Adrenal gland (tissue), 9 donors: ENCODE measurements at regions not wholly inside any gene's neighbourhood (a gene's known extent, or its start where the extent isn't known, plus 50 kb on each side); places are given as distances from the start of the nearest gene placed in this dataset.

Experiments used
- DNase-seq, 7 donors: peaks; one replicate each; pipeline ENCODE4 v3.0.0-alpha.2; 2019 to 2020
- H3K27ac ChIP-seq, 5 donors: fragments of 200-600 bp; sonication (generic) in 4 of 5; 1 replicate in 3 of 5; 2 replicates in 2 of 5; pipeline versions ENCODE4 v1.5.1 to v1.8.0; 2016 to 2020; ENCODE audit warnings: mild to moderate bottlenecking in 1 of 5
- H3K27me3 ChIP-seq: fragments of 200-600 bp; 2 replicates; pipeline ENCODE4 v1.8.0; 2021
- H3K36me3 ChIP-seq, 2 donors: fragments of 200-600 bp; replicated peaks in 1 of 2; 1 replicate in 1 of 2; 2 replicates in 1 of 2; pipeline versions ENCODE4 v1.5.1 to v1.8.0; 2018 to 2022
- H3K4me1 ChIP-seq, 2 donors: fragments of 200-600 bp; replicated peaks in 1 of 2; 1 replicate in 1 of 2; 2 replicates in 1 of 2; pipeline versions ENCODE4 v1.5.1 to v1.8.0; 2018 to 2021
- H3K4me3 ChIP-seq, 4 donors: fragments of 200-600 bp; sonication (generic) in 3 of 4; one replicate each; pipeline ENCODE4 v1.5.1; 2016 to 2018
- H3K9me3 ChIP-seq, 3 donors: fragments of 200-600 bp; sonication (generic) in 1 of 3; replicated peaks in 1 of 3; 1 replicate in 2 of 3; 2 replicates in 1 of 3; pipeline versions ENCODE4 v1.5.1 to v1.8.0; 2016 to 2021
- POLR2A ChIP-seq, 2 donors: fragments of 450-650 bp; IDR thresholded peaks; one replicate each; pipeline ENCODE4 v1.6.1; 2017; ENCODE audit warnings: antibody characterized with exemption in 2 of 2, mild to moderate bottlenecking in 2 of 2, moderate library complexity in 1 of 2
- WGBS, 4 donors: extraction: QIAGEN DNeasy Blood & Tissue Kit in 2 of 4; methylation state at CpG; one replicate each; pipeline versions ENCODE4 v1.1.5 to v1.1.7; 2013 to 2017; 5-methylcytosine and 5-hydroxymethylcytosine counted together
- intact Hi-C, 2 donors: fragments of 100-400 bp; cut with DNase I; formaldehyde crosslinking; loops; one replicate each; pipeline versions ENCODE4 v1.14.1 to v1.15.0; 2022 to 2023
- TF ChIP-seq, protein P1 (sequence below), 6 experiments: fragments of 450-650 bp in 4 of 6; fragments of 200-600 bp in 2 of 6; sonication (generic) in 1 of 6; IDR thresholded peaks; 1 replicate in 5 of 6; 2 replicates in 1 of 6; pipeline versions ENCODE4 v1.5.1 to v1.8.0; 2016 to 2021; ENCODE audit warnings: antibody characterized with exemption in 6 of 6, mild to moderate bottlenecking in 2 of 6, moderate library complexity in 1 of 6
- donor health status: healthy with polysubstance abuse.
- donor health status: Bipolar disorder and iron deficiency.
- donor health status: DM: yes; HTN: yes; CAD: no.
- donor health status: DM: no; HTN: no; CAD: no.
- donor health status: DM: no; HTN: no; CAD: no.

- Histone ChIP-seq H3K27me3 (no peaks in the 10 kb centered on the region), H3K9me3 (no peaks in the 10 kb centered on the region), H3K4me1 (no peaks in the 10 kb centered on the region), H3K36me3 (no peaks in the 10 kb centered on the region), H3K4me3 (no peak overlapping the region), H3K27ac (no peak overlapping the region)
- DNase-seq = no peak
- 81 to 87% (median 83%) methylated on average over 4 of the region's 4 CpGs for WGBS, 4 donors
- TF ChIP-seq, protein P1, sequence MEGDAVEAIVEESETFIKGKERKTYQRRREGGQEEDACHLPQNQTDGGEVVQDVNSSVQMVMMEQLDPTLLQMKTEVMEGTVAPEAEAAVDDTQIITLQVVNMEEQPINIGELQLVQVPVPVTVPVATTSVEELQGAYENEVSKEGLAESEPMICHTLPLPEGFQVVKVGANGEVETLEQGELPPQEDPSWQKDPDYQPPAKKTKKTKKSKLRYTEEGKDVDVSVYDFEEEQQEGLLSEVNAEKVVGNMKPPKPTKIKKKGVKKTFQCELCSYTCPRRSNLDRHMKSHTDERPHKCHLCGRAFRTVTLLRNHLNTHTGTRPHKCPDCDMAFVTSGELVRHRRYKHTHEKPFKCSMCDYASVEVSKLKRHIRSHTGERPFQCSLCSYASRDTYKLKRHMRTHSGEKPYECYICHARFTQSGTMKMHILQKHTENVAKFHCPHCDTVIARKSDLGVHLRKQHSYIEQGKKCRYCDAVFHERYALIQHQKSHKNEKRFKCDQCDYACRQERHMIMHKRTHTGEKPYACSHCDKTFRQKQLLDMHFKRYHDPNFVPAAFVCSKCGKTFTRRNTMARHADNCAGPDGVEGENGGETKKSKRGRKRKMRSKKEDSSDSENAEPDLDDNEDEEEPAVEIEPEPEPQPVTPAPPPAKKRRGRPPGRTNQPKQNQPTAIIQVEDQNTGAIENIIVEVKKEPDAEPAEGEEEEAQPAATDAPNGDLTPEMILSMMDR (IDR thresholded peaks at IDR 0.05) = no peak
- TF ChIP-seq POLR2A (IDR thresholded peaks at IDR 0.05) = no peak
- intact Hi-C loops = no loop called here
Measured at GRCh38 chr11:87465716-87466115, 428.0 kb downstream of the TMEM135 start.

- Histone ChIP-seq H3K27me3 (no peaks in the 10 kb centered on the region), H3K27ac (no peak overlapping the region), H3K9me3 (no peaks in the 10 kb centered on the region), H3K4me3 (no peak overlapping the region), H3K36me3 (no peaks in the 10 kb centered on the region), H3K4me1 (no peaks in the 10 kb centered on the region)
- TF ChIP-seq POLR2A (IDR thresholded peaks at IDR 0.05) = no peak
- TF ChIP-seq, protein P1 (IDR thresholded peaks at IDR 0.05) = peak in 1 of 6 experiments; percentile 23
- DNase-seq = no peak
- intact Hi-C loops = no loop called here
- WGBS, 4 donors = 71 to 77% (median 75%) methylated on average over 4 of the region's 4 CpGs
Measured at GRCh38 chr11:87463486-87464102, 425.9 kb downstream of the TMEM135 start.

DNA sequence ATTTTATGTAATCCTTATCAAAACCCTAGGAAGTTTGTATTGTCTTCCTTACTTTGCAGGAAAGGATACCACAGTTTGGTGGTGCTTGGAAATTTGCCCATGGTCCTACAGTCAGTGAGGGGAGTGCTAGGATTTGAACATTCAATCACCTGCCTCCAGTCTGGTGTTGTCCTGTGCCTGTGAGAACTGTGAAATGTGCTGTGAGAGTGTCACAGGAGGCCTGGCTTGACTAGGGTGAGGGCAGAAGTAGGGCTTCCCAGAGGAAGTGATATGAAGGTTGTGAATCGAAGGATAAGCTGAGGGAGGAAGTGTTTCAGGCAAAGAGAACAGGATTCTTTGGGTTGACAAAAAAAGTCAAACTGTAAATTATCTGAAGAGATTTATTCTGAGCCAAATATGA, 424.4 kb downstream of the TMEM135 start:
- H3K4me3 ChIP-seq = no peak overlapping the region
- DNase-seq = no peak
- no peaks in the 10 kb centered on the region for H3K27me3 ChIP-seq
- no peak overlapping the region for H3K27ac ChIP-seq
- no peaks in the 10 kb centered on the region for H3K4me1 ChIP-seq
- H3K9me3 ChIP-seq = no peaks in the 10 kb centered on the region
- intact Hi-C loops = no loop called here
- H3K36me3 ChIP-seq = no peaks in the 10 kb centered on the region
- TF ChIP-seq POLR2A (IDR thresholded peaks at IDR 0.05) = no peak
- TF ChIP-seq, protein P1 (IDR thresholded peaks at IDR 0.05) = no peak
- 47 to 83% (median 71%) methylated on average over 1 of the region's 1 CpG for WGBS, 4 donors

DNA sequence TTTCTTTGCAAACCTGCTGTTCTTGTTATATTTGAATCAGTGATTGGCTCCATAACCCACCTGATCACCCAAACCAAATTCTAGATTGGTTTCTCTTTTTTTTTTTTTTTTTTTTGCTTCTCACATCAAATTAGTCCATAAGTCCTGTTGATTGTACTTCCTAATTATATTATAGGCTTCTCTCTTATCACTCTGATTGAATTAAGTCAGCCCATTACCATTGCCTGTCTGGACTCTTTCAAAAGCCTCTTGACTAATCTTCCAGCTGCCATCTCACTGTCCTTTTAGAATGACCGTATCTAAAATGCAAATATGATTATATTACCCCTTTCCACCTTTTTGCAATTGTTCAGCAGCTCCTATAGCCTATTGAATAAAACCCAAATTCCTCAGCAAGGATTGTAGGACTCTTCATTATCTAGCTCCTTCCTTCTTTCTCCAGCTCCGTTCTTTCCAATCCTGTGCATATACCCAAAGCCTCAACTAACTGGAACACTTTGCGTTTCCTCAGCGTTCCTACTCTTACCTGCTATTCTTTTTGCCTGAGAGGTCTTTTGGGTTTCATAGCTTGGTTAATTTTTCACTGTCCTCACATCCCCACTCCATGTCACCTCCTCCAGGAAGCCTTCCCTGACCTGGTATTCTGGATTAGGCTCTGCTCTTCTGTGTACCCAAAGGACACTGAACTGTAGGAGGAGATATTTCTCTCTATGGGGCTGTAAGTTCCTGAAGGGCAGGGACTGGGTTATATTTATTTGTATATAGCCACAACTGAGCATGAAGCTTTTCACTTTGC, 423.3 kb downstream of the TMEM135 start:
- intact Hi-C loops = no loop called here
- Histone ChIP-seq H3K4me1 (no peaks in the 10 kb centered on the region), H3K9me3 (no peaks in the 10 kb centered on the region), H3K27me3 (no peaks in the 10 kb centered on the region), H3K4me3 (no peak overlapping the region), H3K27ac (no peak overlapping the region), H3K36me3 (no peaks in the 10 kb centered on the region)
- TF ChIP-seq, protein P1 (IDR thresholded peaks at IDR 0.05) = no peak
- no peak for TF ChIP-seq POLR2A (IDR thresholded peaks at IDR 0.05)
- DNase-seq = no peak
- WGBS, 4 donors = 85 to 93% (median 88%) methylated on average over 4 of the region's 4 CpGs
